GM23338 (cell line): ENCODE measurements at regions not wholly inside any gene's neighbourhood (a gene's known extent, or its start where the extent isn't known, plus 50 kb on each side); places are given as distances from the start of the nearest gene placed in this dataset.

Source experiments
- ATAC-seq: fragments of 200-7000 bp; cut with Tn5 transposase; 3 replicates; pipeline ENCODE4 v1.9.1; 2020
- DNase-seq: peaks from one replicate; pipeline ENCODE4 v3.0.0-alpha.2; 2015; ENCODE audit warnings: low spot score
- H2AFZ ChIP-seq: fragments of 200-600 bp; sonication (generic); 2 replicates; pipeline ENCODE4 v1.8.0; 2016; ENCODE audit warnings: antibody characterized with exemption, mild to moderate bottlenecking, moderate library complexity
- H3F3A ChIP-seq: fragments of 200-600 bp; sonication (generic); replicated peaks from 2 replicates; pipeline ENCODE4 v1.8.0; 2017; ENCODE audit warnings: antibody characterized with exemption, mixed run types, low read depth
- H3K27ac ChIP-seq: fragments of 200-600 bp; sonication (generic); 2 replicates; pipeline ENCODE4 v1.6.1; 2016; ENCODE audit warnings: low read depth
- H3K27me3 ChIP-seq: fragments of 200-600 bp; sonication (generic); 2 replicates; pipeline ENCODE4 v1.8.0; 2016; ENCODE audit warnings: mild to moderate bottlenecking, mixed run types, moderate library complexity; ENCODE audit not compliant: insufficient read depth
- H3K36me3 ChIP-seq: fragments of 200-600 bp; sonication (generic); 2 replicates; pipeline ENCODE4 v1.8.0; 2016; ENCODE audit warnings: mild to moderate bottlenecking; ENCODE audit not compliant: insufficient read depth
- H3K4me1 ChIP-seq: fragments of 200-600 bp; sonication (generic); 2 replicates; pipeline ENCODE4 v1.8.0; 2016; ENCODE audit warnings: mild to moderate bottlenecking, moderate library complexity; ENCODE audit not compliant: insufficient read depth
- H3K4me2 ChIP-seq: fragments of 200-600 bp; sonication (generic); 2 replicates; pipeline ENCODE4 v1.7.1; 2017; ENCODE audit warnings: mixed run types
- H3K4me3 ChIP-seq: fragments of 200-600 bp; sonication (generic); 2 replicates; pipeline ENCODE4 v1.6.1; 2016; ENCODE audit warnings: mixed run types
- H3K79me2 ChIP-seq: fragments of 200-600 bp; sonication (generic); replicated peaks from 2 replicates; pipeline ENCODE4 v1.8.0; 2017; ENCODE audit warnings: mild to moderate bottlenecking; ENCODE audit not compliant: insufficient read depth
- H3K9me2 ChIP-seq: fragments of 200-600 bp; sonication (generic); 2 replicates; pipeline ENCODE4 v1.8.0; 2017; ENCODE audit not compliant: insufficient read depth
- H4K20me1 ChIP-seq: fragments of 200-600 bp; sonication (generic); replicated peaks from 2 replicates; pipeline ENCODE4 v1.8.0; 2017; ENCODE audit warnings: mild to moderate bottlenecking; ENCODE audit not compliant: insufficient read depth
- H3K27ac Mint-ChIP-seq: 2 replicates; pipeline ENCODE4 v1.8.0; 2020; ENCODE audit warnings: inconsistent platforms, mild to moderate bottlenecking, moderate library complexity, mixed read lengths
- H3K27me3 Mint-ChIP-seq: 3 replicates; pipeline ENCODE4 v1.8.0; 2022; ENCODE audit warnings: low read depth, mild to moderate bottlenecking, moderate library complexity, mixed read lengths, inconsistent platforms; ENCODE audit not compliant: insufficient read depth, poor library complexity
- H3K36me3 Mint-ChIP-seq: 3 replicates; pipeline ENCODE4 v1.8.0; 2021; ENCODE audit warnings: low read depth, mild to moderate bottlenecking, inconsistent platforms, moderate library complexity, mixed read lengths
- H3K4me1 Mint-ChIP-seq: 3 replicates; pipeline ENCODE4 v1.8.0; 2020; ENCODE audit warnings: mild to moderate bottlenecking, inconsistent platforms, mixed read lengths
- H3K4me3 Mint-ChIP-seq: 3 replicates; pipeline ENCODE4 v1.8.0; 2021; ENCODE audit warnings: moderate library complexity, mild to moderate bottlenecking, inconsistent platforms, mixed read lengths
- H3K9me3 Mint-ChIP-seq: 3 replicates; pipeline ENCODE4 v1.8.0; 2020; ENCODE audit warnings: moderate library complexity, mild to moderate bottlenecking, inconsistent platforms, mixed read lengths
- CREB1 ChIP-seq: fragments of 250-450 bp; sonication (Bioruptor Pico); IDR thresholded peaks from 2 replicates; pipeline ENCODE4 v1.5.0; 2020; ENCODE audit warnings: low read depth, mild to moderate bottlenecking, moderate library complexity
- CTCF ChIP-seq, 2 experiments: fragments of 200-600 bp in 1 of 2; sonication (generic) in 1 of 2; conservative IDR thresholded peaks; 2 replicates each; pipeline versions ENCODE4 v1.5.1 to v1.6.1; 2016 to 2017; ENCODE audit warnings: antibody characterized with exemption in 2 of 2, low read depth in 2 of 2, mild to moderate bottlenecking in 2 of 2, moderate library complexity in 1 of 2
- ETS1 ChIP-seq: IDR thresholded peaks from 2 replicates; pipeline ENCODE4 v1.6.1; 2016; ENCODE audit warnings: antibody characterized with exemption
- EZH2phosphoT487 ChIP-seq: fragments of 200-600 bp; sonication (generic); IDR thresholded peaks from one replicate; pipeline ENCODE4 v1.8.1; 2018; ENCODE audit warnings: antibody characterized with exemption; ENCODE audit not compliant: unreplicated experiment
- JUNB ChIP-seq: IDR thresholded peaks from one replicate; pipeline ENCODE4 v1.6.1; 2016; ENCODE audit warnings: antibody characterized with exemption; ENCODE audit not compliant: unreplicated experiment
- POLR2AphosphoS5 ChIP-seq: IDR thresholded peaks from 2 replicates; pipeline ENCODE4 v1.6.1; 2016; ENCODE audit warnings: antibody characterized with exemption, low read depth
- REST ChIP-seq: IDR thresholded peaks from one replicate; pipeline ENCODE4 v1.6.1; 2018; ENCODE audit warnings: antibody characterized with exemption; ENCODE audit not compliant: unreplicated experiment
- STAT1 ChIP-seq: IDR thresholded peaks from one replicate; pipeline ENCODE4 v1.6.1; 2016; ENCODE audit warnings: antibody characterized with exemption; ENCODE audit not compliant: unreplicated experiment
- ZNF331 ChIP-seq: fragments of 250-450 bp; sonication (Bioruptor Pico); IDR thresholded peaks from 2 replicates; pipeline ENCODE4 v1.5.0; 2020; ENCODE audit warnings: low read depth, mild to moderate bottlenecking, moderate library complexity
- ZNF462 ChIP-seq: fragments of 250-450 bp; sonication (Bioruptor Pico); IDR thresholded peaks from 2 replicates; pipeline ENCODE4 v1.5.0; 2020; ENCODE audit warnings: mild to moderate bottlenecking, moderate library complexity

GRCh38 chr6:18335948-18336347, 51.2 kb upstream of the RNF144B start:
- Histone ChIP-seq H3K36me3 (no peaks in the 10 kb centered on the region), H2AFZ (no peak overlapping the region), H3K27me3 (no peaks in the 10 kb centered on the region), H3K4me1 (peaks cover 20% of the 10 kb centered on the region), H3K27ac (no peak overlapping the region), H4K20me1 (no peaks in the 10 kb centered on the region), H3K4me3 (no peak overlapping the region), H3K4me2 (peak overlapping the region; percentile 1; the same call in 1 of the 2 replicates), H3K79me2 (no peaks in the 10 kb centered on the region), H3F3A (no peaks in the 10 kb centered on the region), H3K9me2 (no peaks in the 10 kb centered on the region)
- DNase-seq (no peak), ATAC-seq (no peak)
- peaks cover 23% of the 10 kb centered on the region for H3K4me1 Mint-ChIP-seq
- H3K9me3 Mint-ChIP-seq: no peaks in the 10 kb centered on the region; the same call in 2 of the 3 replicates
- no peak overlapping the region for H3K4me3 Mint-ChIP-seq
- H3K27ac Mint-ChIP-seq: no peak overlapping the region
- no peaks in the 10 kb centered on the region for H3K27me3 Mint-ChIP-seq
- H3K36me3 Mint-ChIP-seq: no peaks in the 10 kb centered on the region
- no peak for TF ChIP-seq REST
- TF ChIP-seq EZH2phosphoT487: no peak
- no peak for TF ChIP-seq STAT1
- TF ChIP-seq JUNB: no peak
- TF ChIP-seq ZNF331 (CRISPR knock-in tag): no peak
- no peak for TF ChIP-seq POLR2AphosphoS5
- no peak for TF ChIP-seq CREB1
- no peak for TF ChIP-seq ETS1
- no peak for TF ChIP-seq CTCF (conservative IDR thresholded peaks at IDR 0.05; ENCODE audit: low read depth in 2 of 2)

GRCh38 chr6:18334251-18334650, 52.9 kb upstream of the RNF144B start:
- Mint-ChIP-seq H3K4me1 (peaks cover 35% of the 10 kb centered on the region), H3K4me3 (no peak overlapping the region), H3K9me3 (no peaks in the 10 kb centered on the region; the same call in 2 of the 3 replicates), H3K27ac (no peak overlapping the region), H3K36me3 (no peaks in the 10 kb centered on the region), H3K27me3 (no peaks in the 10 kb centered on the region)
- no peak for ATAC-seq
- H4K20me1 ChIP-seq: no peaks in the 10 kb centered on the region
- no peaks in the 10 kb centered on the region for H3K79me2 ChIP-seq
- TF ChIP-seq JUNB: no peak
- TF ChIP-seq CREB1: no peak
- TF ChIP-seq ZNF462 (CRISPR knock-in tag): no peak
- H3K4me1 ChIP-seq: peaks cover 32% of the 10 kb centered on the region
- no peak overlapping the region for H2AFZ ChIP-seq
- H3K4me3 ChIP-seq: no peak overlapping the region
- no peak overlapping the region for H3K4me2 ChIP-seq
- no peak overlapping the region for H3K27ac ChIP-seq
- DNase-seq: no peak
- H3F3A ChIP-seq: no peaks in the 10 kb centered on the region
- H3K9me2 ChIP-seq: no peaks in the 10 kb centered on the region
- no peaks in the 10 kb centered on the region for H3K27me3 ChIP-seq
- H3K36me3 ChIP-seq: no peaks in the 10 kb centered on the region
